HG02678 (cell line): ENCODE measurements at regions not wholly inside any gene's neighbourhood (a gene's known extent, or its start where the extent isn't known, plus 50 kb on each side); places are given as distances from the start of the nearest gene placed in this dataset.

Experiments used
- ATAC-seq: cut with Tn5 transposase; IDR thresholded peaks from one replicate; pipeline ENCODE4 v1.9.1; 2021; ENCODE audit warnings: mild to moderate bottlenecking, moderate library complexity; ENCODE audit not compliant: unreplicated experiment

DNA sequence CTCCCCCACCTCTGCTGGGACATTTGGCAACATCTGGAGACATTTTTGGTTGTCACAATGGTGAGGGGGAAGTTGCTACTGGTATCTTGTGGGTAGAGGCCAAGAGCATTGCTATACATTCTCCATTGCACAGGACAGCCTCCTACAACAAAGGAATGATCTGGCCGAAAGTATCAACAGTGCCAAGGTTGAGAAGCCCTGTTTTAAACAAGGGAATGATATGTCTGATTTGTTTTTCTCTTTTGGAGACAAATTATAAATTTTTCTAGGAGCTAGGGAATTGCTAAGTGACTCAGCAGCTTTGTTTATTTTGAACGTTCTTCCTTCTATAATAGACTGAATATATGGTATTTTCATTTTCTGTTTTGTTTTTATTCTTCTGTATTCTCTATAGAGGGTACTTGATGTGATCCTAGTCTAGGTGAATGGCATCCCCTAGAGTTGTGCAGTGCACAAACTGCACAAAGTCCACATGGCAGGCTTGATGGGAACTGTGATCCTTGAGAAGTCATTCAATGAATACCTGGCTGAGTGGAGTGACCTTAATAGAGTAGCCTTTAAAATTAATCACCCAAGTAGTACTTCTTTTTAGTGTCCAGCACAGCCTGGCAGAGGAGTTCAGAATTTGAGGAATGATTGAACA lies 288.6 kb upstream of the USP24 start:
- ATAC-seq = no peak

DNA sequence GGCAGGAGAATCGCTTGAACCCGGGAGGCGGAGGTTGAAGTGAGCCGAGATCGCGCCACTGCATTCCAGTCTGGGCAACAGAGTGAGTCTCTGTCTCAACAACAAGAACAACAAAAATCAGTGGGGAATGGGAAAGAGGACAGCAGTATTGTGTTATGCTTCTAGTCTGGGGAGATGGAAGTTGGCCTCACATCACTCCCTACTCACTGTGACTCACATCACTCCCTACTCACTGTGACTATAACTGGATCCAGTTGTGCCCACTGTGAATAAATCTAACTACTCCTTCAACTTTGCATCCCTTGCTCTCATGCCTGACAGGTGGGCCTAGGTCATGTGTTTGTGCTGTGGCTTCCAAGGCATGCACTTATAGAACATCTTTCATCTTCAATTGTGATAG lies 285.4 kb upstream of the USP24 start:
- ATAC-seq = no peak

DNA sequence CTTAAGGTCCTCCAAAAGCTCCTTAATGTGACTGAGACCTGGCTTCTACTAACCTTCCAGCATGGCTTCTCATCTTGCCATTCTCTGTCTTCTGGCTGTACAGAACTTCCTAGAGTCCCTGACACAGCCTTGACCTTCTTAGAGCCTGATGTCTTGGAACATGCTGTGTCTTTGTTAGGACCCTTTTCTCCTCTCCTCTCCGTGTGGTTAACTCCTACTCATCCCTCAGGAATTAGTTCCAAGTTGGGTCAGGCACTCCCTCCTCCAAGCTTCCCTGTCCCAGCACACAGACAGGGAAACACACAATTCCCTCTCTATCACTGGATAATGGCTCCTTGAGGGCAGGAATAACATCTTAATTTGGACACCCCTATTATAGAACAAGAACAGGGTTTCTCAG lies 275.4 kb upstream of the USP24 start:
- no peak for ATAC-seq

DNA sequence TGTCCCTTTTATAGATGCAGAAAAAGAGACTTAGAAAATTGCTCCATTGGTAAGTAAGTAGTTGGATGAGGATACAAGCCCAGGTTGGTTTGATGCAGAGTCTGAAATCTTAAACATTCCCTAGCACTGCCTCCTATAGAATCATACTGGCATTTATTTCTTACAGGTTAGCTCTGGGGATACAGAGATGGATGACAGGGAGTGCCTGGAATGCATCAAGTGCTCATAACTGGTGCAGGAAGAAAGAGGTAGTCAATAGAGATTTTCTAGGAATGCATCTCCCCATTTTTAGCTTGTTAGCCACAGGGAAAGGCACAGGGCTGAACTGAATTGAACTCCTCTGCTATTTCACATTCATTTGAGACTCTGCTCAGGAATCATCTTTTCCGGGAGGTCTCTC lies 269.0 kb upstream of the USP24 start:
- no peak for ATAC-seq

DNA sequence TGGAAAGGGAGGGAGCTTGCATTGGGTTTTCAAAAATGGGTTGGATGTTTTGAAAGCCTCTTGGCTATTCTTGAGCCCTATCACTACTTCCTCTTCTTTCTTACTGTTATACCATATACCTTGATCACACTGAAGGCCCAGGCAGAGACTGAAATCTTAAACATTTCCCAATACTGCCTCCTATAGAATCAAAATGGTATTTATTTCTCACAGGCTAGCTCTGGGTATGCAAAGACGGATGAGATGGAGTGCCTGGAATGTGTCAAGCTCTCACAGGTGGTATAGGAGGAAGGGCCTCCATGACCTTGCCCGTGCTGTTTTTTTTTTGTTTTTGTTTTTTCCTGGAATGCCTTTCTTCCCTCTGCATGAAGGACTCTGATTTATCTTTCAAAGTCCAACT lies 268.4 kb upstream of the USP24 start:
- no peak for ATAC-seq

DNA sequence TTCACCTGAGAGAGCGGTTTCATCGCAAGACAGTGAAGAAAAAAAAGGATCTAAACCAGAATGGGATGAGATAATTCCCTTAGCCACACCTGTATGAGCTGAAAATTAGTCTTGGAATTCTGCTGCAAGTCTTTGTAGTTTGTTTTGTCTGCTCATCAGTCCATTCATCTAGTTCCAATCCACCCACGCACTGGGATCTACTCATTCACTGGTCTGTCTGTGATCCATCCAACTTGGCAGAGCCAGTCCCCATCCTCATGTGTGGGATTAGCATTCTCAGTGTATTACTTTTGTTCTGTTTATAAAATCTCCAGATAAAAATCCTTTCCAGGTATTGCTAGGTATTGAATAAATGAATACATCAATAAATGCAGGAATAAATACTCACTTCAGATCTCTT lies 266.5 kb upstream of the USP24 start:
- ATAC-seq = no peak

DNA sequence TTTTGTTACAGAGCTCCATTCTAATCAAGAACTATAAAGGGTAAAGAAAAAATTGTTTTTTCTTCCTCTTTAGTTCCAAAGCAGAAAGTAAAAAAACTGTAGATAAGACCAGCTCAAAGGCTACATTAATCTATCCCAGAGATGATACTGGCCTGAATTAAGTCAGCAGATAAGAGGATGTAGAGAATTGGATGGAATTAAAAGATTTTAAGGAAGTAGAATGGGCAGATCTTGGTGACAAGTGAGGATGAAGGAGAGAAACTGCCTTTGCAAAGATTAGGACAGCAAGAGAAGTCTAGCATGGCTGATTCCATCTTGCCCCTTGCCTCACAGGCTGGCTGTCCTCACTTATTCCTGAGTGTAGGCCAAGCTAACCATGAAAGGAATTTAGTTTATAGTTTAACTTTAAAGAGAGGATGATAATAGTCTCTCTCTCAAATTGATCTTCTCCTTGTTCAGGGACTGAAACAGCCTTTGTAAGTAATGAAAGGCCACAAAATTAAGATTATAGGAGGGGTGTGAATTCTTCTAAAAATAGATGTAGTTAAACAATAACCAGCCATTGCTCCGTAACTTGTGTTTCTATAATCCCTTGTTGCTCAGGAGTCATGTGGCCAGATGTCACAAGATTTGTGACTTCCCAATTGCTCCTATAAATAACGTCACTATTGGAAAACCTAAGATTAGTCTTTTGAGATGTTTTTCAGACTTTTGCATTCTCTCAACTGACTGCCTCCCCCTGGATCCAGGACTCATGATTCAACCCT lies 265.0 kb upstream of the USP24 start:
- no peak for ATAC-seq

DNA sequence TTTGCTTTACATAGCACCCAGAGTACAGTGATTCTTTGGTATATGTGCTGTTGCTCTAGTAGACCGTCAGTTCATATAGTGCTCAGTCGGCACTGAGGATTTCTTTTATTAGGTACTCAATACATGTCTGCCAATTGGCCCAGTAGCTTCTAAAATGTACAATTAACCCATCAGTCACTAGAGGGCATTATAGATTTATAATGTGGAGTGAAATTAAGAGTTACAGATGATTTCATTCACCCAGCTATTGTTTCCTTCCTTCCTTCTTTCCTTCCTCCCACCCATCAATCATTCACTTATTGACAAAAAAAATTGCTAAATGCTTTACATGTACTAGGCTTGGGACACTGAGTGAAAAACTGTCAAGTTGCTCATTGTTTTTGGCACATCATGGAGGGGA lies 263.6 kb upstream of the USP24 start:
- no peak for ATAC-seq

DNA sequence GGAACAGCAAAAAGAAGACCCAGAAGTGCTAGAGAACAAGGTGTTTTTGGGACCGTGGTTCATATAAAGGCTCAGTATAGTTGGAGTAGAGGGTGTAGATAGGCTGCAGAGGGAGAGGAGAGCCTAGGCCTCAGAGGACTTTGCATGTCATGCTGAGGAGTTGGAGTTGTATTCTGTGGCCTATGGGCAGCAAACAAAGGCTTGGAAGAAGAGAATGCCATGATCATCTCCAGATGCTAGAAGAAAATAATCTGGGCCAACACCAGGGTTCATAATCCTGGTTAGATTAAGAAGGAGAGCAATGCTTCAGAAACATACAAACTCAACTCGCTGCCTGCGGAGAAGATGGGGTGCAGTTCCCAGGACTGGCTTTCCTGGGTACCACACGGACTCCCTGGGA lies 262.8 kb upstream of the USP24 start:
- ATAC-seq = no peak

DNA sequence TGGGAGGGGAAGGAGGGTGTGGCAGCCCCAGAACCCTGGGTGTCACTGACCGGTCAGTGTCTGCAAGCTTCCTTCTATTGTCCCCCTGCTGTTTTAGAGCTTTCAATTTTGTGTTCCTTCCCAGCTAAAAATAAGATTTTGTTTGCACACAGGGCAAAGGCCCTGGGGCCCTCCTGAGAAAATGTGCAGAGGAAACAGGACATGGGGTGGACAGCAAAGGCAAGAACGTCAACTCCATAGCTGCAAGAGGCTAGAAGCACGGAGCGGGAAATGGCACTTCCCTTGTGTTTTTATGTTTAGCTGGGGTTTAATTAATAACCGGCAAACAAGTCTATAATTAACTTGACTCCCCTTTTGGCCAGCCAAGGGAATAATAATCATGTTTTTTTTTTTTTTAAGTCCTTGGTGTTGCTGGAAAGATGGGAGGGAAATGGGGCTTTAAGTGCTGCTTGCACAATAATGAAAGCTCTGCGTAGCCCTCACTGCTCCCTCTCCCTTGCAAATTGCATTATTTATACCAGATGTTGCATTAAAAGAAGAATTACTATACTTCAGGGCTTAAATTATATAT lies 261.4 kb upstream of the USP24 start:
- ATAC-seq = no peak

DNA sequence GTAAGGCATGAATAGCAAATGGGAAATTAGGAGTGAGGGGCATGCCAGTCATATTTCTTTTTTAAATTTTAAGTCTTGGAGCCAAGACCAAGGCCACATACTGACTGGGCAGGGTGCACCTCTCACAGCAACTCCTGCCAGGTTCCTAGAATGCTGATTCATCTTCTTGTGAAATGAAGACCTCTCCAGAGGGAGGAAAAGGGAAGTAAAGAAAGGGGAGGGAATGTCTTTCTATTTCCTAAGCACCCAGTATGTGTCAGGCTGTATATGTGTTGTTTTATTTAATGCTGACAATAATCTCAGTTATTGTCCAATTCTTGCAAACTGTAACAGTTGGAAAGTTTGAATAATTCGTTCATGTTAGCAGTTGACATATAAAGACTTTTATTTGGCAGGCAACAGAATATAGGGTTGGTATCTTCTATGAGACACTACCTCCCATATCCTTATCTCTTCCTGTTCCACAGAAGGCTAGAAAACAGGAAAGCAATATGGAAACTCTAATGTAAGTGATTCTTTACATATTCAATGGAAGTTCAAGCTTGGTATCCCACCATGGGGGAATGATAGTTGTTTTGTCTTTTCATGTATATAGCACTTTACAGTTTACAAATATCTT lies 259.1 kb upstream of the USP24 start:
- no peak for ATAC-seq

DNA sequence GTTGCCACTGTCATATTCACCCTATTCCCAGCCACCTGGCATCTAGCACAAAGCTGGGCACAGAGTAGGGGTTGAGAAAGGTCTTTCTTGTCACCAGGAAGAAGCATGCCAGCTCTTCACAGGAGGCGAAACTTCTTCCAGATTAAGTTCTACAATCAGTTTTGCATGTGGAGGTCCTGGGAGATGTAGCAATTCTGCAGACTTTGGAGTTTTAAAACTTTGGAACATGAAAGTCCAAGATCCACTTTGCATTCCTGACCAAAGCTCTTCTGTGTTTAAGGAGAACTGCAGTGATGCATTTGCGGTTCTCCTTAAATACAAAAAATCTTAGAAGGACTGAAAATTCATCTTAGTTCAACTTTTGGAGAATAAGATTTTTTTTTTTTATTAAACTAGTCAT lies 258.5 kb upstream of the USP24 start:
- no peak for ATAC-seq

DNA sequence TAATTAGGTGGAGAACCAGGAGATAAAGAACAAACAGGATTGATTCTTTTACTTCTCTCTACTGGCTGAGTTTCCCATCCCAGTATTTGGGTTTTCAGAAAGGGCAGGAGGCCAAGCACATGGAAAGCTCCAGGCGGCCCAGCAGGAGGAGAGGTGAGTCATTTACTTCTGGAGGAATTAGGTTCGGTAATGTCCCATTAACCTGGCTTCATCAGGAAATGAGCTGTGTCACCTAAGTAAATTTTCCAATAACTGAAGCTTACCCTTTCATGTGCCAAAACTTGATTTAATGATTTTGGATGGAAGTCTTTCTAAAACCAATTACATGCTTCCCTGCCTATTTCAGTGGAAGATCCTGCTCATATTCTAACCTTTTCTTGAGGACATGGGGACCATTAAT lies 257.6 kb upstream of the USP24 start:
- ATAC-seq = no peak

DNA sequence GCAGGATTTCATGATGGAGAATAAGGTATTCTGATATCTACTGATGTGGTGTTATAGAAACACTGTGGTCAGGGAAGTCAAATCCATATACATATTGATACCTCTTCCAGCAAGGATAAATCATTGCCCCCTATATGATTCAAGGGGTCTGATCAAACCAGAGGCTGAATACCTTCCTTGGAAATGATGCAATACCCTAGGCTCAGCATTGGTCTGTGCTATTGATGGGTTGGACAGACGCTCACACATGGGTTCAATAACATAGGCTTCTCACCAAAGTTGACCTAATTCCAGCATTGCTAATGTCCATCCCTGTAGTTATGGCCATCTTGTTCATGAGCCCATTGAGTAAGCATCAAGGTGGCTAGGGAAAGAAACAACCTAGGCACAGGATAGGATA lies 257.0 kb upstream of the USP24 start:
- no peak for ATAC-seq

DNA sequence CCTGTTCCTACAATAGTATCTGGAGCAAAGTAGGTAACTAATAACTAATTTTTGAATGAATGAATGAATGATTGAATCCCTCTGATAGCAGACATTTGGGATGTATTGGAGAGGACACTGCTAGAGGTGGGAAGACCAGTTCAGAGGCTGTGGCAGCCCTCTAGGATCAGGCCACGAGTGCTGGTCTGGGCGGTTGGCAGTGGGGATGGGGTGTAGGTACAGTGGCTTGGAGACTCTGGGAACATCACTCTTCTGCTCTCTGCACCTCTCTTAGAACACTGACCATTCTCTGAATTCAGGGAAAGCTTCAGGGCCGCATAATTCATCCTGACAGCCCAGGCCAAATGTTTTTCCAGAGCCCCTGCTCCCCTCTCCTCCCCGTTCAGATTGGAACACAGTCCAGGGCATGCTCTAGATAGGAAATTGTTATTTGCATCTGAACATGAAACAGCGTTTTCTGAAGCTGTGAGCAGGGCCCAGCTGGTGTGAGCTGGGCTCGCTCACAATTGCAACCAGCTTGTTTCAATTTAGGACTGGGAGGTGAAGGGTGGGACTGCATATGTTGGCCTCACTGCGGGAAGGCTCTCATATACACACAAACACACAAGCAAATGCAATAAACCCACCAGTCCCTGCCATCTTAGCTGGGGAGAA lies 253.1 kb upstream of the USP24 start:
- ATAC-seq = no peak

DNA sequence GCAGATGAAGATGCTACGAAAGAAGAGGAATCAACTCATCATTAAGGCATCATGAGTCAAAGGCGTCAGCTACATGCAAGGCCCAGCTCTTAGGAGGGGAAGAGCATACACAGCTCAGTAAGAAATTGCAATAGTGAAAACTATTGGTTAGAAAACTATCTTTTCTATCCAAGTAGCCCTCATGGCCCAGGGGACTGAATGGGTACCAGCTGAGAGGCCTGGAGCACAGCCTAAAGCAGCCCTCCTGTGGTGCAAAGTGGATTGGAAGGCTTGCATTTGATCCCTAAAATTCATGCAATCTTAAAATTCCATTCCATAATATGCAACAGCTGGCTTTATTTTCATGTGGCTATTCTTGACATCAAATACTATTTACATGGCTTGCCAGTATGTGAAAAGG lies 251.8 kb upstream of the USP24 start:
- ATAC-seq = no peak

DNA sequence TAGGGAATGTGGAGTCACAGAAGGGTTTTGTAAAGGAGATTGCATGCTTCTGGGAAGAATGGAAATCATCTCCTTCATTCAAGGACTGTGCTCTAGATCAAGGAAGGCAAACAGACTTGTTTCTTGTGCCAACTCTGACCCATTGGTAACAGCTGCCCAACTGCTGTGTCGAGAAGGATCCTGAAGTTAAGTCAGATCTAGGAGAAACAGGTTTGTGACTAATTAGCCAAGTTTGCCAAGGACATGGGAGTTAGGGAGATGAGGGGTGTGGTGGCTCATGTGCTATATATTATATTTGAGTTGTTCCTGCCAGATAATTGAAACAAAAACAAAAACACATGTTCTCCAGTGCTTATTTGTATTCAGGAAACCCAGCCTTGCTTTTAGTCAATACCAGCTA lies 251.2 kb upstream of the USP24 start:
- no peak for ATAC-seq

DNA sequence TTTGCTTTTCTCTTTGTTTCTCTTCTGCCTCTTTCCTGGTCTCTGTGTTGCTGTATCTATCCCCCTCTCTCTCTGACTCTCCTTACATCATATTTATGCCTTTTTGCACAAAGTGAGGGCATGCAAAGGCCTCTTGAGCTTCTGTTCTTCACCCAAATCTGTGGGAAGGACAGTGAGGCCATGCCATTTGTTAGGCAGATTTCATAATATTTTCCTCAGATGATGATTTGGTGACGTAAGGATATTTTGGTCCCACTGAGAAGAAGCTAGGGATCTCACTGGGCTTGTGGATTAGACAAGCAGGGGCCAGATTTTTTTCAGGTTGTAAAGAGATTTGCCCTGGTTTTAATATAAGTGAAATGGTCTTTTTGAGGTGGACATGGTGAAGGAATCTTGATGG lies 249.4 kb upstream of the USP24 start:
- no peak for ATAC-seq

DNA sequence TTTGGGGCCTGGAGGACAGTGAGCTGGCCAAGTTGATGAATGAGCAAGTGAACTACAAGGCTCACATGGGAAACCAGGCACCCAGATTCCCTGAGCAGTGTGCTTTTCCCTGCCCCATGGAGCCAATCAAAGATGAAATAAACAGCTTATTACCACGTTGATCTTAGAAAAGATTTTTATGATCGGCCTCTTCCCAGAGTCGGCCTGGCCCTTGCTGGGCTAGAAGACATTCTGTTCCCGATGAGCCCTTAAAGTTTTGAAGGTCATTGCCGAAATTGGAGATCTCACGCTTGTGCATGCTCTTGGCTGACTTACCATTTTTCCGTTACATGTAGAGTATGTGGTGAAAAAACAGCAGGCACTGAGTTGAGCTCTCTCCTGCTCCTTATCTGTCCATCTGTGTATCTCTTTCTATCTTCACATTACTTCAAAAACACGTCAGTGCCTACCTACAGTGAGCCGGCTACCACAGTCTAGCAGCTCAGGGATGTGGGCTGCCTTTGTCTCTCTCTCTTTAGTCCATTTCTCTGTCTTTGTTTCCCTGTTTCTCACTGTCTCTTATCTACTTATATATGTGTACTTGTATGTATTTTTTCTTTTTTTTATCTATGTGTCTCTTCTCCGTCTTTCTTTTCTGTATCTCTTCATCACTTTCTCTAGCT lies 248.8 kb upstream of the USP24 start:
- ATAC-seq = no peak

DNA sequence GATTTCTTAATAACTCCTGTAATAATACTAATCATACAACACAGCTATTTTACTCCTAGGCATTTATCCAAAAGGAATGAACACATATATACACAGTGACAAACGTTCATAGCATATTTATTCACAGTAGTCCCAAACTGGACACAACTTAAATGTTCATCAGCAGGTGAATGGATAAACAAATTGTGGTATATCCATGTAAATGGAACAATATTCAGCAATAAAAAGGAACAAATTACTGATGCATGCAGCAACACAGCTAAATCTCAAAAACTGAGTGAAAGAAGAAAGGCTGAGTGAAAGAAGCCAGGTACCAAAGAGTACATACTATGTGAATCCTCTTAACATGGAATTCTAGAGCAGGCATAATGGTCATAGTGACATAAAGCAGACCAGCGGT lies 242.7 kb upstream of the USP24 start:
- ATAC-seq = no peak

DNA sequence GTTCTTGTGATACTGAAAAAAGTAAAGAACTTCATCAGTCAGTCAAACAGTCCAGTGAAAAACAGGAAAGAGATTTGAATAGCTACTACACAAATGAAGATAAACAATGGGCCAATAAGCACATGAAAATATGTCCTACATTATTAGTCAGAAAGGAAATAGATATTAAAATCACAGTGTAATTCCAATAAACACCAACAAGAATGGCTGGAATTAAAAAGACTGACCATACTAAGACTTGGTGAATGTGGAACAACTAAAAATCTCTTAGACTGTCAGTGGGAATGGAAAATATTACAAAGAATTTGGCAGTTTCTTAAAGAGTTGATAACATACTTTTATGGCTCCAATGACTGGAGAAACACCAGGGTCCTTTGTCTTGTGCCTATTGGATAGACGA lies 241.8 kb upstream of the USP24 start:
- no peak for ATAC-seq
